ENCODE measurements at regions not wholly inside any gene's neighbourhood (a gene's known extent, or its start where the extent isn't known, plus 50 kb on each side); places are given as distances from the start of the nearest gene placed in this dataset.

GRCh38 chr21:39056636-39057035, 126.6 kb downstream of the PSMG1 start:
- TF ChIP-seq, protein P1, sequence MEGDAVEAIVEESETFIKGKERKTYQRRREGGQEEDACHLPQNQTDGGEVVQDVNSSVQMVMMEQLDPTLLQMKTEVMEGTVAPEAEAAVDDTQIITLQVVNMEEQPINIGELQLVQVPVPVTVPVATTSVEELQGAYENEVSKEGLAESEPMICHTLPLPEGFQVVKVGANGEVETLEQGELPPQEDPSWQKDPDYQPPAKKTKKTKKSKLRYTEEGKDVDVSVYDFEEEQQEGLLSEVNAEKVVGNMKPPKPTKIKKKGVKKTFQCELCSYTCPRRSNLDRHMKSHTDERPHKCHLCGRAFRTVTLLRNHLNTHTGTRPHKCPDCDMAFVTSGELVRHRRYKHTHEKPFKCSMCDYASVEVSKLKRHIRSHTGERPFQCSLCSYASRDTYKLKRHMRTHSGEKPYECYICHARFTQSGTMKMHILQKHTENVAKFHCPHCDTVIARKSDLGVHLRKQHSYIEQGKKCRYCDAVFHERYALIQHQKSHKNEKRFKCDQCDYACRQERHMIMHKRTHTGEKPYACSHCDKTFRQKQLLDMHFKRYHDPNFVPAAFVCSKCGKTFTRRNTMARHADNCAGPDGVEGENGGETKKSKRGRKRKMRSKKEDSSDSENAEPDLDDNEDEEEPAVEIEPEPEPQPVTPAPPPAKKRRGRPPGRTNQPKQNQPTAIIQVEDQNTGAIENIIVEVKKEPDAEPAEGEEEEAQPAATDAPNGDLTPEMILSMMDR (IDR thresholded peaks at IDR 0.05; ENCODE audit: extremely low read depth in 1 of 2, insufficient read depth in 1 of 2, low read depth in 1 of 2, low read length in 2 of 2), result no peak
- TF ChIP-seq EZH2 (IDR thresholded peaks at IDR 0.05; ENCODE audit: borderline replicate concordance, low read depth, low read length, severe bottlenecking), result no peak
- TF ChIP-seq POLR2A (IDR thresholded peaks at IDR 0.05; ENCODE audit: low read depth, low read length), result no peak
- TF ChIP-seq, protein P2, sequence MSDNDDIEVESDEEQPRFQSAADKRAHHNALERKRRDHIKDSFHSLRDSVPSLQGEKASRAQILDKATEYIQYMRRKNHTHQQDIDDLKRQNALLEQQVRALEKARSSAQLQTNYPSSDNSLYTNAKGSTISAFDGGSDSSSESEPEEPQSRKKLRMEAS (IDR thresholded peaks at IDR 0.05; ENCODE audit: insufficient read depth, insufficient read length), result no peak
- TF ChIP-seq JUN (IDR thresholded peaks at IDR 0.05; ENCODE audit: borderline replicate concordance, insufficient read depth, insufficient read length, low read depth), result no peak
- TF ChIP-seq POLR2AphosphoS5 (IDR thresholded peaks at IDR 0.05; ENCODE audit: insufficient read depth, low read depth, low read length), result no peak
- no peak for TF ChIP-seq FOS (IDR thresholded peaks at IDR 0.05; ENCODE audit: borderline replicate concordance, insufficient read depth, low read length)

Data from endothelial cell of umbilical vein (primary cell).